ELF-1 (cell line): ENCODE measurements at regions not wholly inside any gene's neighbourhood (a gene's known extent, or its start where the extent isn't known, plus 50 kb on each side); places are given as distances from the start of the nearest gene placed in this dataset.
"Not testable (repeated sequence)": the region's sequence is repeated elsewhere in the genome, so short reads cannot be mapped to it uniquely, and the experiment has no call there.

Experiments
- DNase-seq: peaks from one replicate; pipeline ENCODE4 v3.0.0-alpha.2; 2016; ENCODE audit warnings: low read depth, low spot score

GRCh38 chr5:156025656-156026055, 301.3 kb upstream of the SGCD start:
- no peak for DNase-seq

- no peak for DNase-seq
These were observed 295.8 kb upstream of the SGCD start for GRCh38 chr5:156031181-156031580.

GRCh38 chr5:156036640-156037039, 290.3 kb upstream of the SGCD start:
- DNase-seq: no peak

GRCh38 chr5:156037151-156037909, 289.6 kb upstream of the SGCD start:
- DNase-seq: peak; percentile 14

- peak; percentile 6 for DNase-seq
These were observed 284.2 kb upstream of the SGCD start for GRCh38 chr5:156042726-156043125.

GRCh38 chr5:156043351-156043750, 283.6 kb upstream of the SGCD start:
- DNase-seq: no peak

- peak; percentile 30 for DNase-seq
These were observed 275.0 kb upstream of the SGCD start for GRCh38 chr5:156051972-156052371.

GRCh38 chr5:156052656-156053055, 274.3 kb upstream of the SGCD start:
- DNase-seq: no peak

GRCh38 chr5:156053056-156053455, 273.9 kb upstream of the SGCD start:
- no peak for DNase-seq

- DNase-seq: no peak
These were observed 250.1 kb upstream of the SGCD start for GRCh38 chr5:156076912-156077311.

- no peak for DNase-seq
These were observed 239.3 kb upstream of the SGCD start for GRCh38 chr5:156087577-156088110.

- not testable (repeated sequence) for DNase-seq
These were observed 236.7 kb upstream of the SGCD start for GRCh38 chr5:156089955-156090940.

GRCh38 chr5:156093024-156093423, 233.9 kb upstream of the SGCD start:
- no peak for DNase-seq

- DNase-seq: peak; percentile 60
These were observed 233.0 kb upstream of the SGCD start for GRCh38 chr5:156094001-156094400.

GRCh38 chr5:156095709-156096241, 231.2 kb upstream of the SGCD start:
- no peak for DNase-seq

GRCh38 chr5:156096259-156096658, 230.7 kb upstream of the SGCD start:
- DNase-seq: no peak

GRCh38 chr5:156103155-156103885, 223.6 kb upstream of the SGCD start:
- DNase-seq: no peak

- no peak for DNase-seq
These were observed 217.5 kb upstream of the SGCD start for GRCh38 chr5:156109317-156110023.

GRCh38 chr5:156119692-156120091, 207.3 kb upstream of the SGCD start:
- no peak for DNase-seq

GRCh38 chr5:156120777-156121176, 206.2 kb upstream of the SGCD start:
- no peak for DNase-seq

GRCh38 chr5:156121234-156121633, 205.7 kb upstream of the SGCD start:
- no peak for DNase-seq
